ENCODE measurements at regions not wholly inside any gene's neighbourhood (a gene's known extent, or its start where the extent isn't known, plus 50 kb on each side); places are given as distances from the start of the nearest gene placed in this dataset.

- H3K4me1 Mint-ChIP-seq = peaks cover 14% of the 10 kb centered on the region; the same call in 2 of the 3 replicates
- H3K4me3 Mint-ChIP-seq = no peak overlapping the region
- no peak overlapping the region for H3K27ac ChIP-seq (ENCODE audit: low read depth)
- H3K36me3 Mint-ChIP-seq (ENCODE audit: low read depth) = no peaks in the 10 kb centered on the region
- H3K79me2 ChIP-seq (replicated peaks; ENCODE audit: insufficient read depth) = no peaks in the 10 kb centered on the region
- H3K4me3 ChIP-seq = no peak overlapping the region
- no peak overlapping the region for H3K27ac Mint-ChIP-seq
- no peaks in the 10 kb centered on the region for H4K20me1 ChIP-seq (replicated peaks; ENCODE audit: insufficient read depth)
- H3K9me3 Mint-ChIP-seq = no peaks in the 10 kb centered on the region
- peaks cover 11% of the 10 kb centered on the region for H3K27me3 Mint-ChIP-seq (ENCODE audit: insufficient read depth, low read depth, poor library complexity)
- H3K27me3 ChIP-seq (ENCODE audit: insufficient read depth) = peaks cover 26% of the 10 kb centered on the region
- no peak for DNase-seq (ENCODE audit: low spot score)
- TF ChIP-seq, protein P1, sequence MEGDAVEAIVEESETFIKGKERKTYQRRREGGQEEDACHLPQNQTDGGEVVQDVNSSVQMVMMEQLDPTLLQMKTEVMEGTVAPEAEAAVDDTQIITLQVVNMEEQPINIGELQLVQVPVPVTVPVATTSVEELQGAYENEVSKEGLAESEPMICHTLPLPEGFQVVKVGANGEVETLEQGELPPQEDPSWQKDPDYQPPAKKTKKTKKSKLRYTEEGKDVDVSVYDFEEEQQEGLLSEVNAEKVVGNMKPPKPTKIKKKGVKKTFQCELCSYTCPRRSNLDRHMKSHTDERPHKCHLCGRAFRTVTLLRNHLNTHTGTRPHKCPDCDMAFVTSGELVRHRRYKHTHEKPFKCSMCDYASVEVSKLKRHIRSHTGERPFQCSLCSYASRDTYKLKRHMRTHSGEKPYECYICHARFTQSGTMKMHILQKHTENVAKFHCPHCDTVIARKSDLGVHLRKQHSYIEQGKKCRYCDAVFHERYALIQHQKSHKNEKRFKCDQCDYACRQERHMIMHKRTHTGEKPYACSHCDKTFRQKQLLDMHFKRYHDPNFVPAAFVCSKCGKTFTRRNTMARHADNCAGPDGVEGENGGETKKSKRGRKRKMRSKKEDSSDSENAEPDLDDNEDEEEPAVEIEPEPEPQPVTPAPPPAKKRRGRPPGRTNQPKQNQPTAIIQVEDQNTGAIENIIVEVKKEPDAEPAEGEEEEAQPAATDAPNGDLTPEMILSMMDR (conservative IDR thresholded peaks at IDR 0.05; ENCODE audit: low read depth in 2 of 2) = peak; percentile 32 to 35; a peak in 3 of 4 replicates
- no peak for TF ChIP-seq REST (IDR thresholded peaks at IDR 0.05; ENCODE audit: unreplicated experiment)
- H3K36me3 ChIP-seq (ENCODE audit: insufficient read depth) = no peaks in the 10 kb centered on the region
- H3K9me2 ChIP-seq (ENCODE audit: insufficient read depth) = no peaks in the 10 kb centered on the region
- H3F3A ChIP-seq (replicated peaks; ENCODE audit: low read depth) = no peaks in the 10 kb centered on the region
- no peak overlapping the region for H3K4me2 ChIP-seq
- ATAC-seq = no peak
- H2AFZ ChIP-seq = no peak overlapping the region
- peaks cover 13% of the 10 kb centered on the region for H3K4me1 ChIP-seq (ENCODE audit: insufficient read depth)
Observed at GRCh38 chr10:109451879-109452278, 471.4 kb downstream of the XPNPEP1 start.

DNA sequence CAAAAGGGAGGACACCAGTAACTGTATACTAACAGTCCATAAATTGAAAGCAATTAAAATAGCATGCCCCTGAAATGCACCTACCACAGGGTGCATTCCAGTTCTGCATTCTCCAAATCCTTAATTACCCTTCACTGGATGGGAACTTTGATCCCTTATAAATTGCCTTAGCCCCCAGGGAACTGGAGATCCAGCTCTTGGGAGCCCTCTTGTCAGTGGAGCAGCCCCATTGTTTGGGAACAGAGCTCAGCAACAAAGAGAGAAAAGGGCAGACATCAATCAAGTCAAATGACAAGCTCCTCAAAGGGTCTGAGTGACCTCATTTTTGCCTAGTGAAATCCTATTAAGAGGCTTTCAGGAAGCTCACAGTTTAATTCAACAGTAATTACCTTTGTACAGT, 472.6 kb downstream of the XPNPEP1 start:
- H4K20me1 ChIP-seq (replicated peaks; ENCODE audit: insufficient read depth) = no peaks in the 10 kb centered on the region
- no peaks in the 10 kb centered on the region for H3K9me3 Mint-ChIP-seq
- H3K36me3 ChIP-seq (ENCODE audit: insufficient read depth) = no peaks in the 10 kb centered on the region
- no peaks in the 10 kb centered on the region for H3K79me2 ChIP-seq (replicated peaks; ENCODE audit: insufficient read depth)
- ATAC-seq = peak; percentile 70
- peaks cover 15% of the 10 kb centered on the region for H3K27me3 ChIP-seq (ENCODE audit: insufficient read depth)
- H3K27me3 Mint-ChIP-seq (ENCODE audit: insufficient read depth, low read depth, poor library complexity) = peaks cover 2% of the 10 kb centered on the region
- no peak for DNase-seq (ENCODE audit: low spot score)
- peaks cover 9% of the 10 kb centered on the region; the same call in 2 of the 3 replicates for H3K4me1 Mint-ChIP-seq
- no peak overlapping the region for H3K4me3 Mint-ChIP-seq
- H3K4me1 ChIP-seq (ENCODE audit: insufficient read depth) = peaks cover 8% of the 10 kb centered on the region
- no peak overlapping the region for H3K27ac ChIP-seq (ENCODE audit: low read depth)
- no peak for TF ChIP-seq STAT1 (IDR thresholded peaks at IDR 0.05; ENCODE audit: unreplicated experiment)
- no peak for TF ChIP-seq ZNF114 (CRISPR knock-in tag; IDR thresholded peaks at IDR 0.05)
- TF ChIP-seq ZNF331 (CRISPR knock-in tag; IDR thresholded peaks at IDR 0.05; ENCODE audit: low read depth) = no peak
- TF ChIP-seq NANOG (IDR thresholded peaks at IDR 0.05; ENCODE audit: borderline replicate concordance) = no peak
- TF ChIP-seq, protein P1 (conservative IDR thresholded peaks at IDR 0.05; ENCODE audit: low read depth in 2 of 2) = no peak
- no peak for TF ChIP-seq ETS1 (IDR thresholded peaks at IDR 0.05)
- no peak for TF ChIP-seq EZH2phosphoT487 (IDR thresholded peaks at IDR 0.05; ENCODE audit: unreplicated experiment)
- no peak for TF ChIP-seq CREB1 (CRISPR knock-in tag; IDR thresholded peaks at IDR 0.05; ENCODE audit: low read depth)
- TF ChIP-seq REST (IDR thresholded peaks at IDR 0.05; ENCODE audit: unreplicated experiment) = no peak
- TF ChIP-seq POLR2AphosphoS5 (IDR thresholded peaks at IDR 0.05; ENCODE audit: low read depth) = no peak
- no peak for TF ChIP-seq EZH2 (IDR thresholded peaks at IDR 0.05; ENCODE audit: low read depth, unreplicated experiment)
- H2AFZ ChIP-seq = no peak overlapping the region
- no peaks in the 10 kb centered on the region for H3K9me2 ChIP-seq (ENCODE audit: insufficient read depth)
- H3F3A ChIP-seq (replicated peaks; ENCODE audit: low read depth) = no peaks in the 10 kb centered on the region
- H3K4me2 ChIP-seq = no peak overlapping the region
- H3K36me3 Mint-ChIP-seq (ENCODE audit: low read depth) = no peaks in the 10 kb centered on the region
- H3K4me3 ChIP-seq = no peak overlapping the region
- H3K27ac Mint-ChIP-seq = no peak overlapping the region

All from GM23338 (cell line).